Stimulated activated CD4-positive, alpha-beta T cell treated with anti-CD3 and anti-CD28 coated beads, Interleukin-12 subunit alpha, Interleukin-12 subunit beta, amount 100 ng/mL, for 24 hours (primary cell): ENCODE measurements at regions not wholly inside any gene's neighbourhood (a gene's known extent, or its start where the extent isn't known, plus 50 kb on each side); places are given as distances from the start of the nearest gene placed in this dataset.
"Not testable (repeated sequence)": the region's sequence is repeated elsewhere in the genome, so short reads cannot be mapped to it uniquely, and the experiment has no call there.

Experiments
- DNase-seq, 2 experiments: peaks; one replicate each; pipeline ENCODE4 v3.0.0-alpha.2; 2020; ENCODE audit warnings: low read depth in 2 of 2

- no peak for DNase-seq
Measured at GRCh38 chr2:121818546-121818945, 63.1 kb downstream of the TSN start.

DNA sequence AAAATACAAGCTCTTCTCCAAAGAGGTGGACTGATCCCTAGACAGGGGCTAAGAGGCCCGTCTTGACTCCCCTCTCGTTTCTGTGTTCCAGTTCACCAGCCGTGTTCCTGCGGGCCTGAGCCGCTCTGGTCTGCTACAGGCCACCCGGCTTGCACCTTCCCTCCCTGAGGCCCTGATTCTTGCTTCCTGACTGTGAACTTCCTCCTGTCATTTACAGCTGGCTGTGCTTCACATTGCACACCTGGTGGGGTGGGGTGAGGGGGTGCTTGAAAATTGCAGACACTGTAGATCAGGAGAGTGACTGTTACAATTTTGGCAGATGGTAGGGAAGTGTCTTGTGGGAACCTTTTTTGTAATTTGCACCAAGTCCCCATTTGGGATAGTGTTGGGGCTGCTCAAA, 64.4 kb downstream of the TSN start:
- DNase-seq, result no peak

GRCh38 chr2:121821476-121822158, 66.2 kb downstream of the TSN start:
- DNase-seq, result no peak

DNA sequence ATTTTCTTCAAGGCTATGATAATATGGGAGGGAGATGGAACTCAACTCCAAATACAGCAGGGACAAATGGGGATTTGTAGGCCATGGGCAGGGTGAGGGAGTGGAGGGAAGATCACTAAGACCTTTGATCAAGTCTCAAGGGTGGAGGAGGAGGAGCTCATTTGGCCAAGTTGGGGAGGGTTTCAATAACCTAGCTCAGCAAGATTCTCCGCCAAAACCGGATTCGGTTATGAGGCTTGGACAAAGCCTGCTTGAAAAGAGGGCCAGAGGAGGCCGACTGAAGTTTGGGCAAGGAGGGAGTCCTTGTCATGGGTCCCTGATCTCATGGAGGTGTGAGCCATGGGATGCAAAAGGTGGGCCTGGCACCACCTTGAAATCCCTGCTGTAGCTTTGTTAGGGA, 68.8 kb downstream of the TSN start:
- DNase-seq, result no peak

- DNase-seq, result no peak
Measured at GRCh38 chr2:121825003-121825950, 69.8 kb downstream of the TSN start.

GRCh38 chr2:121826036-121826435, 70.6 kb downstream of the TSN start:
- no peak for DNase-seq

DNA sequence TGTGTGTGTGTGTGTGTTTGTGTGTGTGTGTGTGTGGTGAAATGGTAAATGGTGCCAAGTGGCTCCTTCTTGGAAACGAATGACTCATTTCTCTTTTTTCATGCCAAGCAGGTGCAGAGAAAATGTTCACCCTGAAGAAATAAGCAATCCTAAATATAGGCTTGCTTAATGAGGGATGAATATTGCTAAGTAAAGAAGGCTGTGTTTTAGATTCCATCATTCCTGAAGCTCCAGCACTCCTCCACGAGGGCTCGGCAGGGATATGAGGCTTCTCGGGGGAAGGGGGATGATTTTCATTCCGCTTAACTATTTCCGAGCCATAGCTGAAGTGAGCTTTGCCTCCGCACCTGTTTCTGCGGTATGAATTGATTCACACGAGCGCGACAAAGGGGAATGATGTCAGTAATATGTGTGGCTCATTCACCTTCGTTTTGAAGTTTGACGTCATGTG, 72.9 kb downstream of the TSN start:
- no peak for DNase-seq

- no peak for DNase-seq
Measured at GRCh38 chr2:121830809-121831208, 75.4 kb downstream of the TSN start.

DNA sequence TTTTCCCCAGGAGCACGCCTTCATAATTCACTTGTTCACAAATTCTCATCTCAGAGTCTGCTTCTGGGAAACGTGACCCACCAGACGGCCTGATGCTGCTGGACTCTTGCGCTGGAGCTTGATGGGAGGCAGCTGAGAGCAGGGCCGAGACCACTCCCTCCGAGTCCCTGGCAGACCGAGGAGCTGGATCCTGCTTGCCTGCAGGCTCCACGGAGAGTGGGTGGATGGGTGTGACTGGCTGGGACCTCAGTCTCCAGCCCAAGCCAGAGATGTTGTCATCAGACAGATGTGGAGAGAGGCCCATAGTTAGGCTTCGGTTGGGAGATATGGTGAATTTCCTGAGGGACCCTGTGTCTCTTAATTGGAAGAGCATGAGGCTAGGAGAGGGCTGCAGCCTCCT, 76.4 kb downstream of the TSN start:
- DNase-seq, result no peak

DNA sequence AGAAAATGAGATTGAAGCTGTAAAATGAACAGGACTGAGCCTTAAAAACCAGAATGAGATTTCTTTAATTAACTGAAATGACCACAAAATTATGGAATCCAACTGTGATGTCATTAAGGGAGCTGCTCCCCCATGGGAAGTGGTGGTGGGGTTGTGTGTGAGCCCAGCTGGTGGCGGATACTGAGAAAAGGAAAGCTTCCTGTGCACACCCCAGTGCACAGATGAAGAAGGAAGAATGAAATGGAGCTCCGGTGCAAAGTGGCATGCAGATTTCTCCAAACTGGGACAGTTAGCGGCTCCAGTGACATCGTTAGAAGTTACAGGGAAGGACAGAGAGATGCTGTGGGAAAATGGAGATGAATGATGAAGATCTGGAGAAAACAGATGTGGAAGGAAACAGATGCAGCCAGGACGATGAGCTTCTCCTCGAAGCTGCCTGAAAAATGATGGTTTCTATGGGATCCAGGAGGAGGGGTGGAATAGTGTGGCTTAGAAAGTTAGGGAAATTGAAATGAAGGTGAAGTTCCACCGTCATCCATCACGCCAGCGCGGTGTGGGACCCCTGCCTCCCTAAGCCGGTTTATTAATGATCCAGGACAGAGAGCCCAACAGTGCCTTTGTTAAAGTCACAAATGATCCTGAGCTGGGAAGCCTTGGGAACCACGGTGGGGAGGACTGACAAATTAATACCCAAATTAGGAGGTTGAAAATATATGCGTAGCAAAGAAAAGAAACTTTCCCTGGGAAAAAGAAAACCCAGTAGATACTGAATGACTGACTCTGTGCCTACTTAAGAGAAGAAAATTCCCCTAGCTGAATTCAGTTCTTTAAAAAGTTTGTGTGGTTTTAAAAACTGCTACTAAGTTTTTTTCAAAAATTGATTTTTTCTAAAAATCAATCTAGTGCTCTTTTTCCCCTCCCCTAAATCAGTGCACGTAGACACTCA, 77.2 kb downstream of the TSN start:
- DNase-seq, result no peak

DNA sequence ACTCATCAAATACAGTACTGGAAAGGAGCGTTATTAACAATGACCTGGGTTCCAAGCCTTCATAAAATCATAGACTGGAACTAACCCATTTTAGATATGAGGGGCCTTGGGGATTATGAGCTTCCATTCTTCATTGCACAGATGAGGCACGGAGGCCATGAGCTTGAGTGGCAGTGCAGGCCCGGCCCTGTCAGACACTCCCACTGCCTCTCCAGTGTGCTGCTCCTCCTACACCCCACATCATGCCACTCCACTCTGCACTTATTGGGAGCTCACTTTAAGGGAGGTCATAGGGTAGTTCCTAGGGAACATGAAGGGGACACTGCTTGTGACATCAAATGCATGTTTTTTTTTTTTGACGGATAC, 77.9 kb downstream of the TSN start:
- DNase-seq, result no peak

DNA sequence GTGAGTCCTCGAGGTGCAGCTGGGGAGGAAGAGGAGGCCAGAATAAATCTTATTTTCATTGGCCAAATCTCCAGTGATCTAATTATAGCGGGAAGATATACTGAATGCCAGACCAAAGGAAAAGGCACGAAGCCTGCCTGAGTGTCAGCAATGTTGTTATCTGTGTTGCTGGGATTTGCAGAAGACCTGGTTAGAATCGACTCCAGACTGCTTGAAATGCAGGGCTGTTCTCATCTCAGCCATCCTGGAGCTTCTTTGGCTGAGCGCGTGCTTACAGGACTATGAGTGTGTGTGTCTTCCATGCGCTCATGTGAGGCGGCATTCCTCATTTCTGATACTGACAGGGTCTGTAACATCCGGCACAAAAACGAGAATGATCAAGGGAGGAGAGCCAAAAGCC, 81.2 kb downstream of the TSN start:
- no peak for DNase-seq

- DNase-seq, result no peak
Measured at GRCh38 chr2:121837591-121837990, 82.1 kb downstream of the TSN start.

DNA sequence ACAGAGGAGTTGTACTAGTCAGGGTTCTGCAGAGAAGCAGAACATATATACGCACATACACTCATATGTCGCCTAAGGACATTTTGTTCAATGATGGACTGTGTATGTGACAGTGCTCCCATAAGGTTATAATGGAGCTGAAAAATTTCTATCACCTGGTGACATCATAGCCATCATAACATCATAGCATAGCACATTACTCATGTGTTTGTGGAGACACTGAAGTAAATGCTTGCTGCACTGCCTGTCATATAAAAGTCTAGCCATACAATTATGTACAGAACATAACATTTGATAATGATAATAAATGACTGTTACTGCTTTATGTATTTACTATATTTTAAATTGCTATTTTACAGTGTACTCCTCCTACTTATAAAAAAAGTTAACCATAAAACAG, 83.1 kb downstream of the TSN start:
- no peak for DNase-seq

DNA sequence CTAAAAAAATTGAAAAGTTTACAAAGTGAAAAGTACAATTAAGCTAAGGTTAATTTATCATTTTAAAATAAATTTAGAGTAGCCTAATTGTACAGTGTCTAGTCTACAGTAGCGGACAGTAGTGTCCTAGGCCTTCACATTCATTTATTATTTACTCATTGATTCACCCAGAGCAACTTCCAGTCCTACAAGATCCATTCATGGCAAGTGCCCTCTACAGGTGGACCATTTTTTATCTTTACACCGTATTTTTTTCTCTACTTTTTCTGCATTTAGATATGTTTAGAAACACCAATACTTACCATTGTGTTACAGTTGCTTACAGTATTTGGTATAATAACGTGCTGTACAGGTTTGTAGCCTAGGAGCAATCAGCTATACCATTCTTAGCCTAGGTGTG, 84.1 kb downstream of the TSN start:
- DNase-seq, result no peak

GRCh38 chr2:121849236-121849635, 93.8 kb downstream of the TSN start:
- DNase-seq, result no peak

DNA sequence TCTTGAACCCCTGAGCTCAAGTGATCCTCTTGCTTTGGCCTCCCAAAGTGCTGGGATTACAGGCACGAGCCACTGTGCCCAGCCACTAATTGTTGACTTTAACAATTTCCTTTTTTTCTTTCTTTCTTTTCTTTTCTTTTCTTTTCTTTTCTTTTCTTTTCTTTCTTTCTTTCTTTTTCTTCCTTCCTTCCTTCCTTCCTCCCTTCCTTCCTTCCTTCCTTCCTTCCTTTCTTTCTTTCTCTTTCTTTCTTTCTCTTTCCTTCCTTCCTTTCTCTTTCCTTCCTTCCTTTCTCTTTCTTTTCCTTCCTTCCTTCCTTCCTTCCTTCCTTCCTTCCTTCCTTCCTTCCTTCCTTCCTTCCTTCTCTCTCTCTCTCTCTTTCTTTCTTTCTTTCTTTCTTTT, 97.7 kb downstream of the TSN start:
- DNase-seq, result not testable (repeated sequence)

GRCh38 chr2:121855510-121855909, 100.1 kb downstream of the TSN start:
- DNase-seq, result no peak

DNA sequence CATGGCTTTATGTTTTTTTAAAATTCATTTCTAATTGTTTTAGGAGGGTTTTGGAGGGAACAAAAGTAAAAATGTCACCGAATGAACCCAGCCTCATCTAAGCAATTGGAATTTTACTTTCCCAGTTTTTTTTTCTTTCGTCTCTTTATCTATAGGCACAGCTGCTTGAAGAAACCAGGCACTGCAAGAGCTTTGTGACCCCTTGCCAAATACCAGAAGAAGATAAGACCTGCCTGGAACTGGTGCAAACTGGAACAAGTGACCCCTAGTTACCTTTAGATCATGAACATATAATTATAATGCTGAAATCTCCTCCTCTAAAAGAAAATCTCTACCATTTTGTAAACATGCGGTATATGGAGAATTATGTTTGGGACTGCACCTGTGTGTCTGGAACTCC, 100.9 kb downstream of the TSN start:
- no peak for DNase-seq

DNA sequence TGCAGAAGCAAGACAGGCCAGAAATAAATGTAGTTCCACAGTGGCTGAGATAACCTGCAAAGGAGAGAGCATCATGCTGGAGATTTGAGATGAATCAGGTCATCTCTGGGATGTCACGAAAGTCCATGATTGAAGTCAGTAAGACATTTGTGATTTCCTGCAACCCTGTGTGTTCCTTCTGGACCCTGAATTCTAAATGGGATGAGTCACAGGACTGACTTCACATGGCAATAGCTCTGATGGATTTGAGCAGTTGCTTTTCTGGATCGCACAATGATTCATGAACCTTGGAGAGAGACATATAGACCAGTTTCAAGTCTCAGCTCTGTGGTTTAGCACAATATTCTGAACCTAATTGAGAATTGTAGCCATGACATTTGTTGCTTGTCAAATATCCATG, 102.9 kb downstream of the TSN start:
- DNase-seq, result no peak

- no peak for DNase-seq
Measured at GRCh38 chr2:121858847-121859246, 103.4 kb downstream of the TSN start.
